ENCODE measurements at regions not wholly inside any gene's neighbourhood (a gene's known extent, or its start where the extent isn't known, plus 50 kb on each side); places are given as distances from the start of the nearest gene placed in this dataset.

DNA sequence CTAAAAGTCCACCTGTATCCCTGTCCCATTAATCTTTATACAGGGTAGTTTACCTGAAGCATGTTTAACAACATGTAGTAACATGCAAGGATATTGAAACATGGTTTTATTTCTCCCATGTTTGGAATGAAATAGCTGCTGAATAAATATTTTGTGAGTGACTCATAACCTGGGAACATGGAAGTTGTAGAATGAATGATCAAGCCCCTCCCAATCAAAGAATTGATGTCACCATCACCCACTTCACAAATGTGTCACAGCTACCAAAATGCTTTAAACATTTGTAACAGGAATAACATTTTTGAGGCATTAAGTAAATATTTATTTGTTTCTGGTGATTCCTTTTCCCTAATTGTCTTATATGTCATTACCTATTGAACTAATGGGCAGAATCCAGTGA is 58.9 kb upstream of the TNFAIP3 start:
- TF ChIP-seq EP300 (IDR thresholded peaks at IDR 0.05) (no peak), POLR2A (IDR thresholded peaks at IDR 0.05) (no peak)
- TF ChIP-seq, protein P1, sequence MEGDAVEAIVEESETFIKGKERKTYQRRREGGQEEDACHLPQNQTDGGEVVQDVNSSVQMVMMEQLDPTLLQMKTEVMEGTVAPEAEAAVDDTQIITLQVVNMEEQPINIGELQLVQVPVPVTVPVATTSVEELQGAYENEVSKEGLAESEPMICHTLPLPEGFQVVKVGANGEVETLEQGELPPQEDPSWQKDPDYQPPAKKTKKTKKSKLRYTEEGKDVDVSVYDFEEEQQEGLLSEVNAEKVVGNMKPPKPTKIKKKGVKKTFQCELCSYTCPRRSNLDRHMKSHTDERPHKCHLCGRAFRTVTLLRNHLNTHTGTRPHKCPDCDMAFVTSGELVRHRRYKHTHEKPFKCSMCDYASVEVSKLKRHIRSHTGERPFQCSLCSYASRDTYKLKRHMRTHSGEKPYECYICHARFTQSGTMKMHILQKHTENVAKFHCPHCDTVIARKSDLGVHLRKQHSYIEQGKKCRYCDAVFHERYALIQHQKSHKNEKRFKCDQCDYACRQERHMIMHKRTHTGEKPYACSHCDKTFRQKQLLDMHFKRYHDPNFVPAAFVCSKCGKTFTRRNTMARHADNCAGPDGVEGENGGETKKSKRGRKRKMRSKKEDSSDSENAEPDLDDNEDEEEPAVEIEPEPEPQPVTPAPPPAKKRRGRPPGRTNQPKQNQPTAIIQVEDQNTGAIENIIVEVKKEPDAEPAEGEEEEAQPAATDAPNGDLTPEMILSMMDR (IDR thresholded peaks at IDR 0.05): no peak

Data from gastroesophageal sphincter (tissue), 3 donors.